ENCODE measurements at regions not wholly inside any gene's neighbourhood (a gene's known extent, or its start where the extent isn't known, plus 50 kb on each side); places are given as distances from the start of the nearest gene placed in this dataset.

DNA sequence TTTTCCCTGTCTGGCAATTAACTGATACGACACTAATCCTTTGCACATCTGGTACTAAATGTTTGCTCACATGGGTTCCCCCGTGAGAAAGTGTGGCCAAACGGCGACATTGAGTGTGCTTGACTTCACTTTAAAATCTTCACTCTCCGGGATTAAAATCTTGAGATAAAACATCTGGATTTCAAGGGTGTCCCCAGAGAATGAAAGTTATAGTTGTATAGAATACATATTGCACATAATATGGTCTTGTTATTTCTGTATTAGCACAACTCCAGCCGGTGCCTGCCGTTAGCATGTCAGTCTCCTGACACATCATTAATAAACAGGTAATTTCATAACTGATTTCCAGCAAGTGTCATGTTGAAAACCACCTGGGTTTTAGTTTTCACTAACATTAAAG lies 749.0 kb upstream of the SOX9 start:
- H3K4me1 ChIP-seq (ENCODE audit: control insufficient read depth in 4 of 4, insufficient read depth in 4 of 4, low read length in 3 of 4), result no peaks in the 10 kb centered on the region
- no peak overlapping the region for H3K27ac ChIP-seq (ENCODE audit: low read depth in 1 of 2, low read length in 2 of 2)
- H3K4me3 ChIP-seq (ENCODE audit: low read depth in 1 of 3, low read length in 3 of 3), result no peak overlapping the region
- H3K27me3 ChIP-seq (ENCODE audit: control insufficient read depth in 4 of 4, insufficient read depth in 4 of 4, low read length in 3 of 4), result peaks cover 0 to 3% (median 0%) of the 10 kb centered on the region in 4 donors
- WGBS, result 91% methylated on average over 7 of the region's 7 CpGs
- no peaks in the 10 kb centered on the region for H3K36me3 ChIP-seq (ENCODE audit: control insufficient read depth in 4 of 4, insufficient read depth in 3 of 4, low read depth in 1 of 4, low read length in 3 of 4)
- TF ChIP-seq, protein P1, sequence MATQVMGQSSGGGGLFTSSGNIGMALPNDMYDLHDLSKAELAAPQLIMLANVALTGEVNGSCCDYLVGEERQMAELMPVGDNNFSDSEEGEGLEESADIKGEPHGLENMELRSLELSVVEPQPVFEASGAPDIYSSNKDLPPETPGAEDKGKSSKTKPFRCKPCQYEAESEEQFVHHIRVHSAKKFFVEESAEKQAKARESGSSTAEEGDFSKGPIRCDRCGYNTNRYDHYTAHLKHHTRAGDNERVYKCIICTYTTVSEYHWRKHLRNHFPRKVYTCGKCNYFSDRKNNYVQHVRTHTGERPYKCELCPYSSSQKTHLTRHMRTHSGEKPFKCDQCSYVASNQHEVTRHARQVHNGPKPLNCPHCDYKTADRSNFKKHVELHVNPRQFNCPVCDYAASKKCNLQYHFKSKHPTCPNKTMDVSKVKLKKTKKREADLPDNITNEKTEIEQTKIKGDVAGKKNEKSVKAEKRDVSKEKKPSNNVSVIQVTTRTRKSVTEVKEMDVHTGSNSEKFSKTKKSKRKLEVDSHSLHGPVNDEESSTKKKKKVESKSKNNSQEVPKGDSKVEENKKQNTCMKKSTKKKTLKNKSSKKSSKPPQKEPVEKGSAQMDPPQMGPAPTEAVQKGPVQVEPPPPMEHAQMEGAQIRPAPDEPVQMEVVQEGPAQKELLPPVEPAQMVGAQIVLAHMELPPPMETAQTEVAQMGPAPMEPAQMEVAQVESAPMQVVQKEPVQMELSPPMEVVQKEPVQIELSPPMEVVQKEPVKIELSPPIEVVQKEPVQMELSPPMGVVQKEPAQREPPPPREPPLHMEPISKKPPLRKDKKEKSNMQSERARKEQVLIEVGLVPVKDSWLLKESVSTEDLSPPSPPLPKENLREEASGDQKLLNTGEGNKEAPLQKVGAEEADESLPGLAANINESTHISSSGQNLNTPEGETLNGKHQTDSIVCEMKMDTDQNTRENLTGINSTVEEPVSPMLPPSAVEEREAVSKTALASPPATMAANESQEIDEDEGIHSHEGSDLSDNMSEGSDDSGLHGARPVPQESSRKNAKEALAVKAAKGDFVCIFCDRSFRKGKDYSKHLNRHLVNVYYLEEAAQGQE (IDR thresholded peaks at IDR 0.05), result no peak
- no peak for TF ChIP-seq YY1 (IDR thresholded peaks at IDR 0.05)
- no peak overlapping the region for H3K9ac ChIP-seq (ENCODE audit: low read depth in 1 of 2, low read length in 2 of 2)
- DNase-seq (ENCODE audit: low spot score), result no peak
- no peaks in the 10 kb centered on the region for H3K9me3 ChIP-seq (ENCODE audit: control insufficient read depth in 4 of 4, low read length in 3 of 4)

DNA sequence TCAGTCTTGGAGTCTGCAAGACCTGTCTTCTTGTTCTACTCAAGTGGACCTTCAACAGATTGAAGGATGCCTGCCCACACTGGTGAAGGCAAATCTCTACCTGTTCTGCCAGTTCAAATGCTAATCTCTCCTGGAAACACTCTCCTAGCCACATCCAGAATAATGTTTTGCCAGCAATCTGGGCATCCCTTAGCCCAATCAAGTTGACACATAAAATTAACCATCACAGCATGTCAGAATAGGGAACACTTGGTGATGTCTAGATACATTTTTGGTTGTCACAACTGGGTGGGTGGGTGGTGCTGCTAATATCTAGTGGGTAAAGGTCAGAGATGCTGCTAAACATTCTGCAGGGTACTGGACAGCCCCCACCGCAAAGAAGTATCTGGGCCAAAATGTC lies 744.9 kb upstream of the SOX9 start:
- no peak for DNase-seq (ENCODE audit: low spot score)
- peaks cover 0 to 7% (median 0%) of the 10 kb centered on the region in 4 donors for H3K27me3 ChIP-seq (ENCODE audit: control insufficient read depth in 4 of 4, insufficient read depth in 4 of 4, low read length in 3 of 4)
- no peak overlapping the region for H3K27ac ChIP-seq (ENCODE audit: low read depth in 1 of 2, low read length in 2 of 2)
- no peaks in the 10 kb centered on the region for H3K4me1 ChIP-seq (ENCODE audit: control insufficient read depth in 4 of 4, insufficient read depth in 4 of 4, low read length in 3 of 4)
- H3K4me3 ChIP-seq (ENCODE audit: low read depth in 1 of 3, low read length in 3 of 3), result no peak overlapping the region
- WGBS, result 94% methylated on average over 1 of the region's 1 CpG
- no peak overlapping the region for H3K9ac ChIP-seq (ENCODE audit: low read depth in 1 of 2, low read length in 2 of 2)
- TF ChIP-seq FOXA1 (IDR thresholded peaks at IDR 0.05) (no peak), RXRA (IDR thresholded peaks at IDR 0.05) (no peak), GABPA (IDR thresholded peaks at IDR 0.05 in 1 of 2, conservative IDR thresholded peaks at IDR 0.05 in 1 of 2) (no peak), JUND (IDR thresholded peaks at IDR 0.05) (no peak), SP1 (IDR thresholded peaks at IDR 0.05) (no peak)
- TF ChIP-seq, protein P2, sequence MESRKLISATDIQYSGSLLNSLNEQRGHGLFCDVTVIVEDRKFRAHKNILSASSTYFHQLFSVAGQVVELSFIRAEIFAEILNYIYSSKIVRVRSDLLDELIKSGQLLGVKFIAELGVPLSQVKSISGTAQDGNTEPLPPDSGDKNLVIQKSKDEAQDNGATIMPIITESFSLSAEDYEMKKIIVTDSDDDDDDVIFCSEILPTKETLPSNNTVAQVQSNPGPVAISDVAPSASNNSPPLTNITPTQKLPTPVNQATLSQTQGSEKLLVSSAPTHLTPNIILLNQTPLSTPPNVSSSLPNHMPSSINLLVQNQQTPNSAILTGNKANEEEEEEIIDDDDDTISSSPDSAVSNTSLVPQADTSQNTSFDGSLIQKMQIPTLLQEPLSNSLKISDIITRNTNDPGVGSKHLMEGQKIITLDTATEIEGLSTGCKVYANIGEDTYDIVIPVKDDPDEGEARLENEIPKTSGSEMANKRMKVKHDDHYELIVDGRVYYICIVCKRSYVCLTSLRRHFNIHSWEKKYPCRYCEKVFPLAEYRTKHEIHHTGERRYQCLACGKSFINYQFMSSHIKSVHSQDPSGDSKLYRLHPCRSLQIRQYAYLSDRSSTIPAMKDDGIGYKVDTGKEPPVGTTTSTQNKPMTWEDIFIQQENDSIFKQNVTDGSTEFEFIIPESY (IDR thresholded peaks at IDR 0.05), result no peak
- no peaks in the 10 kb centered on the region for H3K9me3 ChIP-seq (ENCODE audit: control insufficient read depth in 4 of 4, low read length in 3 of 4)
- no peaks in the 10 kb centered on the region for H3K36me3 ChIP-seq (ENCODE audit: control insufficient read depth in 4 of 4, insufficient read depth in 3 of 4, low read depth in 1 of 4, low read length in 3 of 4)

DNA sequence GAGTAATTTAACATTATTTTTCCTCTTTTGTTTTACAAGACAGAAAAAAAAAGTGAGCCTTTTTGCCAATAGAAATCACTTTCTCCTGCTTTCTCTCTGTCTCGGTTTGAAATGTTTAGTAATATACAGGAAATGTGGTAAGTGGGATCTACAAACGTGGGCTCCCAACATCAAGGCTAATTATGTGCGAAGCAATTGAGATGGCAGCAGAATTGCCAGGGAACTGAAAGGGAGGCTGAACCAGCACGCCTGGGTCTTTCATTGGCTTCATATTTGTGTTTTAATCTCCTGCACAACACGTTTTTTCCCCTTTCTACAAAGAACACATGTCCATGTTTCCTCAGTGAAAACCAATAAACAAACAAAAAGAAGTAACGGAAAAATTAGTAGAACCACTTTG lies 743.9 kb upstream of the SOX9 start:
- Histone ChIP-seq H3K27me3 (ENCODE audit: control insufficient read depth in 4 of 4, insufficient read depth in 4 of 4, low read length in 3 of 4) (peaks cover 0 to 7% (median 0%) of the 10 kb centered on the region in 4 donors), H3K9me3 (ENCODE audit: control insufficient read depth in 4 of 4, low read length in 3 of 4) (no peaks in the 10 kb centered on the region), H3K27ac (ENCODE audit: low read depth in 1 of 2, low read length in 2 of 2) (no peak overlapping the region), H3K9ac (ENCODE audit: low read depth in 1 of 2, low read length in 2 of 2) (no peak overlapping the region), H3K4me3 (ENCODE audit: low read depth in 1 of 3, low read length in 3 of 3) (no peak overlapping the region), H3K4me1 (ENCODE audit: control insufficient read depth in 4 of 4, insufficient read depth in 4 of 4, low read length in 3 of 4) (no peaks in the 10 kb centered on the region), H3K36me3 (ENCODE audit: control insufficient read depth in 4 of 4, insufficient read depth in 3 of 4, low read depth in 1 of 4, low read length in 3 of 4) (no peaks in the 10 kb centered on the region)
- no peak for DNase-seq (ENCODE audit: low spot score)
- WGBS, result 68% methylated on average over 6 of the region's 6 CpGs
- TF ChIP-seq, protein P3, sequence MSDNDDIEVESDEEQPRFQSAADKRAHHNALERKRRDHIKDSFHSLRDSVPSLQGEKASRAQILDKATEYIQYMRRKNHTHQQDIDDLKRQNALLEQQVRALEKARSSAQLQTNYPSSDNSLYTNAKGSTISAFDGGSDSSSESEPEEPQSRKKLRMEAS (IDR thresholded peaks at IDR 0.05), result no peak
- no peak for TF ChIP-seq GABPA (IDR thresholded peaks at IDR 0.05 in 1 of 2, conservative IDR thresholded peaks at IDR 0.05 in 1 of 2)
- no peak for TF ChIP-seq TAF1 (conservative IDR thresholded peaks at IDR 0.05)
- no peak for TF ChIP-seq JUND (IDR thresholded peaks at IDR 0.05)
- no peak for TF ChIP-seq FOXA2 (IDR thresholded peaks at IDR 0.05)
- TF ChIP-seq FOXA1 (IDR thresholded peaks at IDR 0.05), result no peak
- TF ChIP-seq RXRA (IDR thresholded peaks at IDR 0.05), result no peak
- TF ChIP-seq, protein P4, sequence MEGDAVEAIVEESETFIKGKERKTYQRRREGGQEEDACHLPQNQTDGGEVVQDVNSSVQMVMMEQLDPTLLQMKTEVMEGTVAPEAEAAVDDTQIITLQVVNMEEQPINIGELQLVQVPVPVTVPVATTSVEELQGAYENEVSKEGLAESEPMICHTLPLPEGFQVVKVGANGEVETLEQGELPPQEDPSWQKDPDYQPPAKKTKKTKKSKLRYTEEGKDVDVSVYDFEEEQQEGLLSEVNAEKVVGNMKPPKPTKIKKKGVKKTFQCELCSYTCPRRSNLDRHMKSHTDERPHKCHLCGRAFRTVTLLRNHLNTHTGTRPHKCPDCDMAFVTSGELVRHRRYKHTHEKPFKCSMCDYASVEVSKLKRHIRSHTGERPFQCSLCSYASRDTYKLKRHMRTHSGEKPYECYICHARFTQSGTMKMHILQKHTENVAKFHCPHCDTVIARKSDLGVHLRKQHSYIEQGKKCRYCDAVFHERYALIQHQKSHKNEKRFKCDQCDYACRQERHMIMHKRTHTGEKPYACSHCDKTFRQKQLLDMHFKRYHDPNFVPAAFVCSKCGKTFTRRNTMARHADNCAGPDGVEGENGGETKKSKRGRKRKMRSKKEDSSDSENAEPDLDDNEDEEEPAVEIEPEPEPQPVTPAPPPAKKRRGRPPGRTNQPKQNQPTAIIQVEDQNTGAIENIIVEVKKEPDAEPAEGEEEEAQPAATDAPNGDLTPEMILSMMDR (IDR thresholded peaks at IDR 0.05; ENCODE audit: low read depth, low read length, missing input control), result no peak
- no peak for TF ChIP-seq YY1 (IDR thresholded peaks at IDR 0.05)
- TF ChIP-seq SP1 (IDR thresholded peaks at IDR 0.05), result no peak
- no peak for TF ChIP-seq RAD21 (IDR thresholded peaks at IDR 0.05)
- TF ChIP-seq, protein P5, sequence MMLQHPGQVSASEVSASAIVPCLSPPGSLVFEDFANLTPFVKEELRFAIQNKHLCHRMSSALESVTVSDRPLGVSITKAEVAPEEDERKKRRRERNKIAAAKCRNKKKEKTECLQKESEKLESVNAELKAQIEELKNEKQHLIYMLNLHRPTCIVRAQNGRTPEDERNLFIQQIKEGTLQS (IDR thresholded peaks at IDR 0.05), result no peak
- TF ChIP-seq, protein P1 (IDR thresholded peaks at IDR 0.05), result no peak
- no peak for TF ChIP-seq NR2F2 (IDR thresholded peaks at IDR 0.05)

Data from liver (tissue), 8 donors.